ENCODE measurements at regions not wholly inside any gene's neighbourhood (a gene's known extent, or its start where the extent isn't known, plus 50 kb on each side); places are given as distances from the start of the nearest gene placed in this dataset.

GRCh38 chr3:72646263-72646662 is 202.0 kb downstream of the SHQ1 start:
- TF ChIP-seq EZH2 (IDR thresholded peaks at IDR 0.05; ENCODE audit: low read depth) (no peak), CTCF (conservative IDR thresholded peaks at IDR 0.05) (no peak)
